22Rv1 (cell line): ENCODE measurements at regions not wholly inside any gene's neighbourhood (a gene's known extent, or its start where the extent isn't known, plus 50 kb on each side); places are given as distances from the start of the nearest gene placed in this dataset.
"Not testable (repeated sequence)": the region's sequence is repeated elsewhere in the genome, so short reads cannot be mapped to it uniquely, and the experiment has no call there.

ENCODE experiments used
- CTCF ChIP-seq: fragments of 450-650 bp; IDR thresholded peaks from 2 replicates; pipeline ENCODE4 v1.5.1; 2017; ENCODE audit warnings: mild to moderate bottlenecking
- ZFX ChIP-seq: fragments of 450-650 bp; IDR thresholded peaks from 2 replicates; pipeline ENCODE4 v1.6.1; 2017; ENCODE audit warnings: antibody characterized with exemption, borderline replicate concordance

- TF ChIP-seq ZFX, CTCF: not testable (repeated sequence)
Measured at GRCh38 chr1:38146079-38146478, 99.5 kb upstream of the POU3F1 start.
